ENCODE measurements at regions not wholly inside any gene's neighbourhood (a gene's known extent, or its start where the extent isn't known, plus 50 kb on each side); places are given as distances from the start of the nearest gene placed in this dataset.

DNA sequence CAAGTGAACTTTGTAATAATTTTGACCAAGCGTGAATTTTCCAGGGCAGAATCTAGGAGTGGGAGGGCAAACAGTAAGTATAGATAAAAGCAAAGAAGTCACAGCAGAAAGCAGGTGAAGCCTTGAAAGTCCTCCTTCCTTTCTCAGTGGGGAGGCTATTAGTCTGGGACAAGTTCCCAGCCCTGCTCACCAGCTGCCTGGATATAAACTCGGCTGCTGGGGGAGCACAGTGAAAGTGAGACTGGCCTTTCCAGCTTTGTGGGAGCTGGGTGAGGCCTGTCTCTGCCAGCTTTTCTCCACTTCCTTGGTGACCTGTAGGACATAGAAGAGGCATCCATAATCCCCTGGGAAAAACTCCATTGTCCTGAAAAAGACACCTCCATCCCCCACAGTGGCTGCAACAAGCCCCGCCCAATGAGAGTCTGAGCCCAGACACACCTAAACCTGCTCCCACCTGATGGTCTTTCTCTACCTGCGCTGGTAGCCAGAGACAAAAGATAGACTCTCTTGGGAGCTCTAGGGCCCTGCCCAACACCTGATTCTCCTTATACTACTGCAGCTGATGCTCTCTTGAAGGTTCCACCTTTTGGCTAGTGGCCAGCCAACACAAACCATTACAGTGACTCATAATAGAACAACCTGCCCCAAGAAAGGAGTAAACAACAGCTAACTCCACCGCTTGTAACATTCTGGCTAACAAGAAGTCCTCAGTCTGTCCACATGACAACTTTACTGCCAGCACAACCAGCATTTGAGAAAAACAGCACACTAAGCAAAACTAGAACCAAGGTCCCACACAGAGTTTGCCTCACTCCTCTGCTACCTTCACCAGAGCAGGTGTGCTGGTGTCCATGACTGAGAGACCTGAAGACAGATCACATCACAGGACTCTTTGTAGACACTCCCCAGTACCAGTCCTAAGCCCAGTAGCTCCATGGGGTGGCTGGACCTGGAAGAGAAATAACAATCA lies 252.2 kb upstream of the SLITRK6 start:
- Histone ChIP-seq H3K4me1 (ENCODE audit: insufficient read depth, low read length) (no peaks in the 10 kb centered on the region), H3K27me3 (ENCODE audit: insufficient read depth, low read length) (no peaks in the 10 kb centered on the region), H3K9me3 (ENCODE audit: low read depth, low read length) (peaks cover 5% of the 10 kb centered on the region), H3K4me2 (ENCODE audit: insufficient read depth, low read length) (no peak overlapping the region), H3K36me3 (ENCODE audit: insufficient read depth, low read length) (no peaks in the 10 kb centered on the region), H2AFZ (ENCODE audit: low read length) (no peak overlapping the region), H3K79me2 (ENCODE audit: insufficient read depth, low read length) (no peaks in the 10 kb centered on the region), H3K27ac (ENCODE audit: low read depth, low read length) (no peak overlapping the region), H3K4me3 (ENCODE audit: insufficient read depth, low read length) (no peak overlapping the region), H4K20me1 (ENCODE audit: insufficient read depth, low read length) (no peaks in the 10 kb centered on the region)
- TF ChIP-seq CTCF (IDR thresholded peaks at IDR 0.05; ENCODE audit: extremely low read depth, low read depth, low read length): no peak
- no peak for DNase-seq (ENCODE audit: insufficient read length, low spot score, missing footprints)

- Histone ChIP-seq H3K4me1 (ENCODE audit: insufficient read depth, low read length) (no peaks in the 10 kb centered on the region), H4K20me1 (ENCODE audit: insufficient read depth, low read length) (no peaks in the 10 kb centered on the region), H3K9me3 (ENCODE audit: low read depth, low read length) (no peaks in the 10 kb centered on the region), H3K36me3 (ENCODE audit: insufficient read depth, low read length) (no peaks in the 10 kb centered on the region), H2AFZ (ENCODE audit: low read length) (no peak overlapping the region), H3K4me3 (ENCODE audit: insufficient read depth, low read length) (no peak overlapping the region), H3K4me2 (ENCODE audit: insufficient read depth, low read length) (no peak overlapping the region), H3K79me2 (ENCODE audit: insufficient read depth, low read length) (no peaks in the 10 kb centered on the region), H3K27ac (ENCODE audit: low read depth, low read length) (no peak overlapping the region), H3K27me3 (ENCODE audit: insufficient read depth, low read length) (no peaks in the 10 kb centered on the region)
- DNase-seq (ENCODE audit: insufficient read length, low spot score, missing footprints): no peak
- TF ChIP-seq CTCF (IDR thresholded peaks at IDR 0.05; ENCODE audit: extremely low read depth, low read depth, low read length): no peak
These were observed 239.3 kb upstream of the SLITRK6 start for GRCh38 chr13:86038490-86038889.

- no peak for DNase-seq (ENCODE audit: insufficient read length, low spot score, missing footprints)
- TF ChIP-seq CTCF (IDR thresholded peaks at IDR 0.05; ENCODE audit: extremely low read depth, low read depth, low read length): no peak
These were observed 221.3 kb upstream of the SLITRK6 start for GRCh38 chr13:86020351-86021002.

DNA sequence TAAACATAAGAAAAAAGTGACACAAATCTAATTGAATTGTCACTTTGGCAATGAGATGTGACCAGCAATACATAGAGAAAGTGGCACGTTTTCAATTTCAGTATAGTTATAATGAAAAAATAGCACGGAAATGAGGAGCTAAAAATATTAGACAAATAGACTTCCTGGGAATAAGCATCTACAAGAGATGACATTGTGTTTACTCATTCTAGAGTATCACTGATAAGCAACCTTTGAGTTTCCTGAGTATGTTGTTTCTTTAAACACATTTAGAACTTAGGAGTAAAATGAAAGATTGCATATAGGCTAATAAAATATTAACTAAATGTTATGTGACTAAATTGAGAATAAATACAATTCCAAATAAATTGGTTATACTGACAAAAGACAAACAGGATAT lies 207.1 kb upstream of the SLITRK6 start:
- no peak for TF ChIP-seq CTCF (IDR thresholded peaks at IDR 0.05; ENCODE audit: extremely low read depth, low read depth, low read length)

More at GRCh38 chr13:86020351-86021002, 221.3 kb upstream of the SLITRK6 start:
- Histone ChIP-seq H3K79me2 (ENCODE audit: insufficient read depth, low read length) (no peaks in the 10 kb centered on the region), H3K4me2 (ENCODE audit: insufficient read depth, low read length) (no peak overlapping the region), H3K4me1 (ENCODE audit: insufficient read depth, low read length) (no peaks in the 10 kb centered on the region), H3K9me3 (ENCODE audit: low read depth, low read length) (no peaks in the 10 kb centered on the region), H2AFZ (ENCODE audit: low read length) (no peak overlapping the region), H3K27ac (ENCODE audit: low read depth, low read length) (no peak overlapping the region), H3K36me3 (ENCODE audit: insufficient read depth, low read length) (no peaks in the 10 kb centered on the region), H3K4me3 (ENCODE audit: insufficient read depth, low read length) (no peak overlapping the region), H3K27me3 (ENCODE audit: insufficient read depth, low read length) (no peaks in the 10 kb centered on the region), H4K20me1 (ENCODE audit: insufficient read depth, low read length) (no peaks in the 10 kb centered on the region)

More for the DNA sequence above, 207.1 kb upstream of the SLITRK6 start:
- H2AFZ ChIP-seq (ENCODE audit: low read length): no peak overlapping the region
- H3K36me3 ChIP-seq (ENCODE audit: insufficient read depth, low read length): no peaks in the 10 kb centered on the region
- H3K79me2 ChIP-seq (ENCODE audit: insufficient read depth, low read length): no peaks in the 10 kb centered on the region
- H3K4me1 ChIP-seq (ENCODE audit: insufficient read depth, low read length): no peaks in the 10 kb centered on the region
- no peaks in the 10 kb centered on the region for H3K27me3 ChIP-seq (ENCODE audit: insufficient read depth, low read length)
- no peak overlapping the region for H3K4me3 ChIP-seq (ENCODE audit: insufficient read depth, low read length)
- DNase-seq (ENCODE audit: insufficient read length, low spot score, missing footprints): no peak
- H3K27ac ChIP-seq (ENCODE audit: low read depth, low read length): no peak overlapping the region
- H3K9me3 ChIP-seq (ENCODE audit: low read depth, low read length): peaks cover 5% of the 10 kb centered on the region
- H4K20me1 ChIP-seq (ENCODE audit: insufficient read depth, low read length): no peaks in the 10 kb centered on the region
- H3K4me2 ChIP-seq (ENCODE audit: insufficient read depth, low read length): no peak overlapping the region
